C4-2B (cell line): ENCODE measurements at regions not wholly inside any gene's neighbourhood (a gene's known extent, or its start where the extent isn't known, plus 50 kb on each side); places are given as distances from the start of the nearest gene placed in this dataset.

Experiments
- CTCF ChIP-seq: fragments of 450-650 bp; conservative IDR thresholded peaks from 2 replicates; pipeline ENCODE4 v1.5.1; 2017; ENCODE audit warnings: mild to moderate bottlenecking
- ZFX ChIP-seq: fragments of 450-650 bp; IDR thresholded peaks from 2 replicates; pipeline ENCODE4 v1.6.1; 2017

GRCh38 chr5:6837095-6837494 is 123.9 kb downstream of the TENT4A start:
- TF ChIP-seq CTCF (no peak), ZFX (no peak)
